ENCODE measurements at regions not wholly inside any gene's neighbourhood (a gene's known extent, or its start where the extent isn't known, plus 50 kb on each side); places are given as distances from the start of the nearest gene placed in this dataset.
A peak's percentile ranks its signal among the peaks of the same experiment; 100 is the strongest.

- no peak for DNase-seq
- no peak overlapping the region for H3K4me3 ChIP-seq (ENCODE audit: low read depth in 1 of 2, low read length in 2 of 2)
- H4K20me1 ChIP-seq (ENCODE audit: insufficient read depth, low read length), result no peaks in the 10 kb centered on the region
- TF ChIP-seq, protein P1, sequence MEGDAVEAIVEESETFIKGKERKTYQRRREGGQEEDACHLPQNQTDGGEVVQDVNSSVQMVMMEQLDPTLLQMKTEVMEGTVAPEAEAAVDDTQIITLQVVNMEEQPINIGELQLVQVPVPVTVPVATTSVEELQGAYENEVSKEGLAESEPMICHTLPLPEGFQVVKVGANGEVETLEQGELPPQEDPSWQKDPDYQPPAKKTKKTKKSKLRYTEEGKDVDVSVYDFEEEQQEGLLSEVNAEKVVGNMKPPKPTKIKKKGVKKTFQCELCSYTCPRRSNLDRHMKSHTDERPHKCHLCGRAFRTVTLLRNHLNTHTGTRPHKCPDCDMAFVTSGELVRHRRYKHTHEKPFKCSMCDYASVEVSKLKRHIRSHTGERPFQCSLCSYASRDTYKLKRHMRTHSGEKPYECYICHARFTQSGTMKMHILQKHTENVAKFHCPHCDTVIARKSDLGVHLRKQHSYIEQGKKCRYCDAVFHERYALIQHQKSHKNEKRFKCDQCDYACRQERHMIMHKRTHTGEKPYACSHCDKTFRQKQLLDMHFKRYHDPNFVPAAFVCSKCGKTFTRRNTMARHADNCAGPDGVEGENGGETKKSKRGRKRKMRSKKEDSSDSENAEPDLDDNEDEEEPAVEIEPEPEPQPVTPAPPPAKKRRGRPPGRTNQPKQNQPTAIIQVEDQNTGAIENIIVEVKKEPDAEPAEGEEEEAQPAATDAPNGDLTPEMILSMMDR (IDR thresholded peaks at IDR 0.05; ENCODE audit: borderline replicate concordance, extremely low read depth, low read length, poor library complexity, severe bottlenecking), result no peak
- TF ChIP-seq EZH2 (IDR thresholded peaks at IDR 0.05; ENCODE audit: borderline replicate concordance, low read depth, low read length, severe bottlenecking), result no peak
- H2AFZ ChIP-seq (ENCODE audit: low read depth, low read length), result no peak overlapping the region
- no peak overlapping the region for H3K27ac ChIP-seq (ENCODE audit: low read length)
- no peak overlapping the region for H3K9ac ChIP-seq (ENCODE audit: low read depth, low read length)
- no peaks in the 10 kb centered on the region for H3K79me2 ChIP-seq (ENCODE audit: insufficient read depth, low read length)
- no peak for ATAC-seq (ENCODE audit: insufficient read depth, low read depth)
- no peaks in the 10 kb centered on the region for H3K27me3 ChIP-seq (ENCODE audit: insufficient read depth, low read length, poor library complexity)
- no peak overlapping the region for H3K4me2 ChIP-seq (ENCODE audit: insufficient read depth, low read length)
- H3K4me1 ChIP-seq (ENCODE audit: insufficient read depth, low read length), result no peaks in the 10 kb centered on the region
- no peaks in the 10 kb centered on the region for H3K36me3 ChIP-seq (ENCODE audit: insufficient read depth, low read length)
- H3K9me3 ChIP-seq (ENCODE audit: insufficient read depth, low read length, severe bottlenecking), result no peaks in the 10 kb centered on the region
Observed at GRCh38 chr21:24096651-24097050, 1510.6 kb downstream of the MRPL39 start.

GRCh38 chr21:24093032-24093431, 1514.2 kb downstream of the MRPL39 start:
- no peaks in the 10 kb centered on the region for H3K79me2 ChIP-seq (ENCODE audit: insufficient read depth, low read length)
- H3K4me2 ChIP-seq (ENCODE audit: insufficient read depth, low read length), result no peak overlapping the region
- H3K9me3 ChIP-seq (ENCODE audit: insufficient read depth, low read length, severe bottlenecking), result no peaks in the 10 kb centered on the region
- no peak overlapping the region for H3K27ac ChIP-seq (ENCODE audit: low read length)
- H3K36me3 ChIP-seq (ENCODE audit: insufficient read depth, low read length), result no peaks in the 10 kb centered on the region
- no peaks in the 10 kb centered on the region for H4K20me1 ChIP-seq (ENCODE audit: insufficient read depth, low read length)
- H2AFZ ChIP-seq (ENCODE audit: low read depth, low read length), result no peak overlapping the region
- no peak for ATAC-seq (ENCODE audit: insufficient read depth, low read depth)
- TF ChIP-seq, protein P1 (IDR thresholded peaks at IDR 0.05; ENCODE audit: borderline replicate concordance, extremely low read depth, low read length, poor library complexity, severe bottlenecking), result no peak
- no peak for TF ChIP-seq EZH2 (IDR thresholded peaks at IDR 0.05; ENCODE audit: borderline replicate concordance, low read depth, low read length, severe bottlenecking)
- no peaks in the 10 kb centered on the region for H3K4me1 ChIP-seq (ENCODE audit: insufficient read depth, low read length)
- H3K27me3 ChIP-seq (ENCODE audit: insufficient read depth, low read length, poor library complexity), result no peaks in the 10 kb centered on the region
- no peak overlapping the region for H3K4me3 ChIP-seq (ENCODE audit: low read depth in 1 of 2, low read length in 2 of 2)
- DNase-seq, result no peak
- no peak overlapping the region for H3K9ac ChIP-seq (ENCODE audit: low read depth, low read length)

- no peak overlapping the region for H2AFZ ChIP-seq (ENCODE audit: low read depth, low read length)
- H3K36me3 ChIP-seq (ENCODE audit: insufficient read depth, low read length), result no peaks in the 10 kb centered on the region
- no peaks in the 10 kb centered on the region for H3K27me3 ChIP-seq (ENCODE audit: insufficient read depth, low read length, poor library complexity)
- H3K27ac ChIP-seq (ENCODE audit: low read length), result no peak overlapping the region
- no peak overlapping the region for H3K4me3 ChIP-seq (ENCODE audit: low read depth in 1 of 2, low read length in 2 of 2)
- no peak for DNase-seq
- H3K4me1 ChIP-seq (ENCODE audit: insufficient read depth, low read length), result no peaks in the 10 kb centered on the region
- H3K4me2 ChIP-seq (ENCODE audit: insufficient read depth, low read length), result no peak overlapping the region
- no peak for TF ChIP-seq EZH2 (IDR thresholded peaks at IDR 0.05; ENCODE audit: borderline replicate concordance, low read depth, low read length, severe bottlenecking)
- TF ChIP-seq, protein P1 (IDR thresholded peaks at IDR 0.05; ENCODE audit: borderline replicate concordance, extremely low read depth, low read length, poor library complexity, severe bottlenecking), result peak; percentile 28
- no peaks in the 10 kb centered on the region for H3K9me3 ChIP-seq (ENCODE audit: insufficient read depth, low read length, severe bottlenecking)
- no peak overlapping the region for H3K9ac ChIP-seq (ENCODE audit: low read depth, low read length)
- H4K20me1 ChIP-seq (ENCODE audit: insufficient read depth, low read length), result no peaks in the 10 kb centered on the region
- no peaks in the 10 kb centered on the region for H3K79me2 ChIP-seq (ENCODE audit: insufficient read depth, low read length)
- ATAC-seq (ENCODE audit: insufficient read depth, low read depth), result no peak
Observed at GRCh38 chr21:24076179-24076578, 1531.1 kb downstream of the MRPL39 start.

DNA sequence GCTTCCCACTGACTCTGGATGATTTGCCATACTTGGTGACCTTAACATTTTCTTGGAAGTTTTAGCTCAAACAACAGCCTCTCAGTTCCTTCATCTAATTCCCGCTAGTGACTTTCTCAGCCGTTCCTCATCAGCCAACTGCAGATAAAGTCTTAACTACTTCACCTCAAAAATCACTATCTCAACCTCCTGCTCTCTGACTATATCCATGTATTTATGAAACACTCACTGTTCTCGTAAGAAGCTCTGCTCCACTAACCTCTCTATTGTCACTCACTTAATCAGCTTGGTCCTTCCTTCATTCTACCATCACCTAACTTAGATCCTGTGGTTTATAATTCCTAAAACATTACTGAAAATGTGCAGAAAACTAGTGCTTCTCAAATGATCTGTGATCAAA, 1551.6 kb downstream of the MRPL39 start:
- Histone ChIP-seq H4K20me1 (ENCODE audit: insufficient read depth, low read length) (no peaks in the 10 kb centered on the region), H3K4me1 (ENCODE audit: insufficient read depth, low read length) (no peaks in the 10 kb centered on the region), H3K36me3 (ENCODE audit: insufficient read depth, low read length) (no peaks in the 10 kb centered on the region), H3K9me3 (ENCODE audit: insufficient read depth, low read length, severe bottlenecking) (no peaks in the 10 kb centered on the region), H3K4me2 (ENCODE audit: insufficient read depth, low read length) (no peak overlapping the region), H3K79me2 (ENCODE audit: insufficient read depth, low read length) (no peaks in the 10 kb centered on the region), H3K9ac (ENCODE audit: low read depth, low read length) (no peak overlapping the region), H2AFZ (ENCODE audit: low read depth, low read length) (no peak overlapping the region), H3K4me3 (ENCODE audit: low read depth in 1 of 2, low read length in 2 of 2) (no peak overlapping the region), H3K27me3 (ENCODE audit: insufficient read depth, low read length, poor library complexity) (no peaks in the 10 kb centered on the region), H3K27ac (ENCODE audit: low read length) (no peak overlapping the region)
- no peak for ATAC-seq (ENCODE audit: insufficient read depth, low read depth)
- no peak for DNase-seq
- TF ChIP-seq, protein P1 (IDR thresholded peaks at IDR 0.05; ENCODE audit: borderline replicate concordance, extremely low read depth, low read length, poor library complexity, severe bottlenecking), result no peak
- no peak for TF ChIP-seq EZH2 (IDR thresholded peaks at IDR 0.05; ENCODE audit: borderline replicate concordance, low read depth, low read length, severe bottlenecking)

Data from DND-41 (cell line).